ENCODE measurements at regions not wholly inside any gene's neighbourhood (a gene's known extent, or its start where the extent isn't known, plus 50 kb on each side); places are given as distances from the start of the nearest gene placed in this dataset.
"Not testable (repeated sequence)": the region's sequence is repeated elsewhere in the genome, so short reads cannot be mapped to it uniquely, and the experiment has no call there.

DNA sequence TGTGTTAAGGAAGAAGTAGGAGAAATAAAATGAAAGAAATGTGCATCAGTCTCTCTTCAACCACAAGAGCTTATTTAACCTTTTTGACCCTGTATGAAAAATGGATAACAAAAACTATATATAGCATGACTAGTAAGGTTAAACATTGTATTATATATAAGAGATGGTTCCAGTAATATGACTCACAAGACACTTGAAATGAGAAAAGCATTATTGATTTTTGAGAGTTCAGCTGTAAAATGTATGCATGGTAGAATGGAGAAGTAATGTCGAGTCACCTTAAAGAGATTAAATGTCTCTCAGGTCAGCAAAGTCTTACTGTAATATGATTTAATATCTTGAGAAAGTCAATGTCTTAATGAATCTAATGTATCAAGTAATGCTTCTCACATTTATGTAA, 860.9 kb downstream of the TAF11L14 start:
- Histone ChIP-seq H3K36me3 (replicated peaks) (no peaks in the 10 kb centered on the region), H3K4me1 (no peaks in the 10 kb centered on the region), H3K9me3 (no peaks in the 10 kb centered on the region), H3K4me3 (no peak overlapping the region), H3K27me3 (ENCODE audit: low read depth) (no peaks in the 10 kb centered on the region)
- no peak for DNase-seq (ENCODE audit: low spot score in 2 of 2)
- in situ Hi-C loops (cut with MboI; ENCODE audit: low sequenced_read_pairs), result no loop called here

DNA sequence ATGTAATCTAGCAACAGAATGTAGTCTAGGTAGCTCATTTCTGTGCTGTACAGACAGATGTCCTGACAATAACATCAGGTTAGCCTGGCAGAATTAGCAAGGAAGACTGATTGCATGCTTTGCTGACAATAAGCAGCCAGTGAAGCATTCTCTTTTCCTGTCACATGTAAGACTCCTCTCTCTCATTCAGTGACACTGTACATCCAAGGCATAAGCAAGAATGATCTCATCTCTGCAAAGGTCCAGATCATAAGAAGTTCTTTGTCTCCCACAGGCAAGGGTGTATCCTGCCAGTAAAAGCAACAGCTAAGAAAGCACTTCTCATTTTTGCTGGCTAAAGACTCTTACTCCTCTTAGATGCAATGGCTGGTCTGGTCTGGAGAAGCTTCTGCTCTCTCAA, 861.8 kb downstream of the TAF11L14 start:
- H3K4me1 ChIP-seq, result no peaks in the 10 kb centered on the region
- no peak for DNase-seq (ENCODE audit: low spot score in 2 of 2)
- no peak overlapping the region for H3K4me3 ChIP-seq
- H3K27me3 ChIP-seq (ENCODE audit: low read depth), result no peaks in the 10 kb centered on the region
- H3K9me3 ChIP-seq, result no peaks in the 10 kb centered on the region
- H3K36me3 ChIP-seq (replicated peaks), result no peaks in the 10 kb centered on the region
- in situ Hi-C loops (cut with MboI; ENCODE audit: low sequenced_read_pairs), result no loop called here

DNA sequence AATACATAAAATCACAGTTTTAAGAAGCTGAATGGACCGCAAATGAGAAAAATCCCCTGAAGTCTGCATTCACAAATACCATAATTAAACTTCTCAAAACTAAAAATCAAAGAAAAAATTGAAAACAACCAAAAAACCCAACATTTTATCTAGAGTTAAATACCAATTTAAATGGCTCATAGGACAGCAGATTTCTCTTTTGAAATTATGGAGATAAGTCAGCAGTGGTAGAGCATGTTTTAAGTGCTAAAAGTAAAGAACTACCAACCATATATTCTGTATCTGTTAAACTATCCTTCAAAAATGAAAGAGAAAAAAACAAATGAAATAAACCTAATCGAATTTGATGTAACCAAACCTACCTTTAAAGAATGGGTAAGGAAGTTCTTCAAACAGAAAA, 862.8 kb downstream of the TAF11L14 start:
- Histone ChIP-seq H3K9me3 (no peaks in the 10 kb centered on the region), H3K4me1 (no peaks in the 10 kb centered on the region), H3K36me3 (replicated peaks) (no peaks in the 10 kb centered on the region), H3K27me3 (ENCODE audit: low read depth) (no peaks in the 10 kb centered on the region), H3K4me3 (no peak overlapping the region)
- in situ Hi-C loops (cut with MboI; ENCODE audit: low sequenced_read_pairs), result no loop called here
- DNase-seq (ENCODE audit: low spot score in 2 of 2), result no peak

DNA sequence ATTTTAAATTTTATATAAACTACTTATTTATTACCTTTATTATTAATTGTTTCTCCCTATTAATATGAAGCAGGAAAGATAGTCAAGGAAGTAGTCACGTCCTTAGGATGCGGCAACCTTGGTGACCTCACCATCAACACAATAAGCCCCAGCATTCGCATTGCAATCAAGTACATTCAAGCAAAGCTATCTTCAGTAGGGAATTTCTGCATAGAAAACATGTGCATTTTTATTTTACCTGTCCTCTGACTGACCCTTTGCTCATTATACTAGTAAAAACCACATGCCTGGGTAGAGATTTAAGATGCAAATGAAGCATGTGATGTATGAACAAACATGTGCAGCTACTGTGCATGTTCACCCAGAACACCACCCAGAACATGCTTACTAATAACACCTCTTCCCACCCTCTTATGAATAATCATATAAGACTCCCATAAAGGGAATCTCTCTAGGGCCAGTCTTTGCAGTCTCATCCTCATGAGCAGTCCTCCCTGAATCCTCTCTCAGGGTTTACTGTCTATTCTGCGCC, 869.6 kb downstream of the TAF11L14 start:
- H3K4me1 ChIP-seq, result peaks cover 9% of the 10 kb centered on the region
- in situ Hi-C loops (cut with MboI; ENCODE audit: low sequenced_read_pairs), result no loop called here
- DNase-seq (ENCODE audit: low spot score in 2 of 2), result no peak
- no peaks in the 10 kb centered on the region for H3K27me3 ChIP-seq (ENCODE audit: low read depth)
- H3K36me3 ChIP-seq (replicated peaks), result no peaks in the 10 kb centered on the region
- no peak overlapping the region for H3K4me3 ChIP-seq
- H3K9me3 ChIP-seq, result no peaks in the 10 kb centered on the region

DNA sequence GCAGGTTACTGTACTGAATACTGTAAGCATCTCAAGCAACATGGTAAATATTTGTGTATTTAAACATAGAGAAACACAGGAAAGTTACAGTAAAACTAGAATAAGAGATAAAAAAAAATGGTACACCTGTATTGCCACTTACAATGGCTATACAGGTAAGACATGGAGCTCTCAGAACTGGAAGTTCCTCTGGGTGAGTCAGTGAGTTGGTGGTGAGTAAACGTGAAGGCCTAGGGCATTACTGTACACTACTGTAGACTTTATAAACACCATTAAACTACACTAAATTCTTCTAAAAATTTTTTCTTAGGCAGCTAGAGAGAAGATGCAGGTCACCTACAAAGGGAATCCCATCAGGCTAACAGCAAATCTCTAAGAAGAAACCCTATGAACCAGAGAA, 872.9 kb downstream of the TAF11L14 start:
- H3K27me3 ChIP-seq (ENCODE audit: low read depth), result no peaks in the 10 kb centered on the region
- DNase-seq (ENCODE audit: low spot score in 2 of 2), result no peak
- peaks cover 9% of the 10 kb centered on the region for H3K4me1 ChIP-seq
- no peaks in the 10 kb centered on the region for H3K9me3 ChIP-seq
- in situ Hi-C loops (cut with MboI; ENCODE audit: low sequenced_read_pairs), result no loop called here
- no peaks in the 10 kb centered on the region for H3K36me3 ChIP-seq (replicated peaks)
- H3K4me3 ChIP-seq, result no peak overlapping the region

DNA sequence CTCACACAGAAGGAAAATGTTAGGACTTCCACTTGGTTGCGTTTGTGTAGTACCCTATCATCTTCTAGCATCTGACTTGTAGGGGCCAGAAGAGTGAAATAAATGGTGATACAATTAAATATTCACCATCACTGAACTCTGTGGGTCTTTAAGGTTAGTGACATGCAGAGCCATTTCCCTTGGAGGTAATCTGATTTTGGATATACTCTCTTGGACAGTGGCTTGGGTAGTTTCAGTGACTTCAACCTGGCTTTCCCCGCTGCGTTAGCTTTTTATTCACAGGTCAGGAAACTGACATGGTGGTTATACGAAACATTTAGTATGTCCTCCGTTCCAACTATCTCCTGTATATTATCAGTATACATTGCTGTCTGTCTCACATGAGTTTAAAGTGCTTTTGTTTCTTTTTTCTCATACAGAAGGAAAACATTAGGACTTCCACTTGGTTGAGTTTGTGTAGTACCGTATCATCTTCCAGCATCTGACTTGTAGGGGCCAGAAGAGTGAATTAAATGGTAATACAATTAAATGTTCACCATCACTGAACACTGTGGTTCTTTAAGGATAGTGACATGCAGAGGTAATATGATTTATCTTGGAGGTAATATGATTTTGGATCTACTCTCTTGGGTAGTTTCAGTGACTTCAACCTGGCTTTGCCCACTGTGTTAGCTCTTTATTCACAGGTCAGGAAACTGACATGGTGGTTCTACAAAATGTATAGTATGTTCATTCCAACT, 883.6 kb downstream of the TAF11L14 start:
- no peaks in the 10 kb centered on the region for H3K36me3 ChIP-seq (replicated peaks)
- DNase-seq (ENCODE audit: low spot score in 2 of 2), result no peak
- H3K4me3 ChIP-seq, result no peak overlapping the region
- H3K27me3 ChIP-seq (ENCODE audit: low read depth), result no peaks in the 10 kb centered on the region
- H3K9me3 ChIP-seq, result no peaks in the 10 kb centered on the region
- H3K4me1 ChIP-seq, result no peaks in the 10 kb centered on the region
- in situ Hi-C loops (cut with MboI; ENCODE audit: low sequenced_read_pairs), result no loop called here

DNA sequence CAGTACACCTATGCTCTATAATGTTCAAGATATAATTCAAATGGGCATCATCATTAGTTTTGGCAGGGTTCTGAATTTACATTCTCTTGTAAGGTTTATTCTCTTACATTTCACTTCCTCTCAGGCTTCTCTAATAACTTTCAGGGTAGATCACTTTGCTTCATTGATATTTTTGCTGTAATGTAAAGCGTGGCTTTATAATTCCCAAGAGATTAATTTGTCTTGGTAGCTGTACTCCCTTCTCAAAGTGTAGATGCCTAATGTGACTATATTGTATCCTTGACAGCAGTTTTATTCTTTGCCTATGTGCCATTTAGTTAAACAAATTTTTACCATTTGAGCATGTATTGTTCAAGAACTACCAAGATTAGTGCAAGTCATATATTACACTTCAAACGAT, 889.1 kb downstream of the TAF11L14 start:
- in situ Hi-C loops (cut with MboI; ENCODE audit: low sequenced_read_pairs), result no loop called here

DNA sequence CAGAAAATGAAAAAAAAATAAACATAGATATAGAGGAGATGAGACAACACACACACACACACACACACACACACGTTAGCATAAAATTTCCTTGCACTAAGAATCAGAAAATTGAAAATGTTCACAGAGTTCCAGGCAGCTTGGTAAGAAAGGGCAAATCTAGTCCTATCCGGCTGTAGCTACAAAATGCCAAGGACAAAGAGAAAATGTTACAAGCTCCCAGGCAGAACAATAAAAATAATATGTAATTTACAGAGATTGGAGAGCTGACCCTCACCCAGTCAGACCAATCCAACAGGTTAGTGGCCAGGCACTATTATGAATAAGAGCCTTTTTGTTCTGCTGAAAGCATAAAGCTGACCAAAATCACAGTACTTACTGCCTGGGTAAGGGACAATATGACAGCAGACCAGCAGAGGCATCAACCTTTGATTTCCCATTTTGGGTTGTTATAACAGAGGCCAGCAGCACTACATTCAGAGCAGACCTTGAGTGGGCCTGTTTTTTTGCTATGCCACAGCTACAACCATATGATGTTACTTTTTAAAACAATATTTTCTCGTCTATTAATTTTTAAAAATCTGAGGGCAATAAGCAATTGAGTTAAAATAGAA, 892.6 kb downstream of the TAF11L14 start:
- H3K4me3 ChIP-seq, result no peak overlapping the region
- in situ Hi-C loops (cut with MboI; ENCODE audit: low sequenced_read_pairs), result no loop called here
- no peaks in the 10 kb centered on the region for H3K27me3 ChIP-seq (ENCODE audit: low read depth)
- no peak for DNase-seq (ENCODE audit: low spot score in 2 of 2)
- no peaks in the 10 kb centered on the region for H3K9me3 ChIP-seq
- H3K36me3 ChIP-seq (replicated peaks), result no peaks in the 10 kb centered on the region
- peaks cover 5% of the 10 kb centered on the region; the same call in 1 of the 2 replicates for H3K4me1 ChIP-seq

More for the DNA sequence above, 889.1 kb downstream of the TAF11L14 start:
- no peaks in the 10 kb centered on the region for H3K27me3 ChIP-seq (ENCODE audit: low read depth)
- H3K4me3 ChIP-seq, result no peak overlapping the region
- no peaks in the 10 kb centered on the region for H3K9me3 ChIP-seq
- H3K36me3 ChIP-seq (replicated peaks), result no peaks in the 10 kb centered on the region
- DNase-seq (ENCODE audit: low spot score in 2 of 2), result no peak
- no peaks in the 10 kb centered on the region for H3K4me1 ChIP-seq

DNA sequence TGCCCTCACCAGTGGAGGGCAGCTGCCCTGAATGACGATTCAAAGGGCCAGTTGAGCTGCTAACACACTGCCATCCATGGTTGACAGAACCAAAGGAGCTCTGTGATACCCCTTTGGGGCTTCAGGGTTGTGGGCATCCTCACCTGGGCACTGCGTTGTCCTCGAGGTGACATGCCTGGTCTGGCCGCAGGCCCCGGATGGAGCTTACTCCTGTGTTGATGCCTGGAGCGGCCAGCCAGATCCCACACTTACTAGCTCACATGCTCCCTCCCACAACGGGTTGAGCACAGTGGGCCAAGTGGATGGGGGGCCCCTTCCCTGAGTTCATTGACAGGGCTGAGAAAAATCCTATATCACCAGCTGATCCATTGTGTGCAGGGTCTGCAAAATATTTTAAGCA, 898.9 kb downstream of the TAF11L14 start:
- H3K36me3 ChIP-seq (replicated peaks), result no peaks in the 10 kb centered on the region
- no peak overlapping the region for H3K4me3 ChIP-seq
- in situ Hi-C loops (cut with MboI; ENCODE audit: low sequenced_read_pairs), result no loop called here

DNA sequence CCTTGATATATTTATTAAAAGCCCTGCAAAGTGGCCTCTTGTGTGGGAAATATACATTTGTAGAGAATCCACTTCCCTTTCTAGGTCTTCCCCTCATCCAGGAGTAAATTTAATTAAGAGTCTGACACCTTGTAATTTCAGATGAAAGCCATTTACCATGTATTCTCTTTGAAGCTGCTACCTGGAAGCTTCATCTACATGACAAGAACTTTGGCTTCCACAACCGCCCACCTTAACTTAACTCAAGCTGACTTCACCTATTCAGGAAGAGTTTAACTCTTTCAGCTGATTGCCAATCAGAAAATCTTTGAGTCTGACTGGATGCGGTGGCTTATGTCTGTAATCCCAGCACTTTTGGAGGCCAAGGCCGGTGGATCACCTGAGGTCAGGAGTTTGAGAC, 899.9 kb downstream of the TAF11L14 start:
- in situ Hi-C loops (cut with MboI; ENCODE audit: low sequenced_read_pairs), result no loop called here
- Histone ChIP-seq H3K36me3 (replicated peaks) (no peaks in the 10 kb centered on the region), H3K4me3 (no peak overlapping the region), H3K9me3 (no peaks in the 10 kb centered on the region), H3K27me3 (ENCODE audit: low read depth) (no peaks in the 10 kb centered on the region), H3K4me1 (peaks cover 5% of the 10 kb centered on the region; the same call in 1 of the 2 replicates)
- no peak for DNase-seq (ENCODE audit: low spot score in 2 of 2)

More for the DNA sequence above, 898.9 kb downstream of the TAF11L14 start:
- DNase-seq (ENCODE audit: low spot score in 2 of 2), result no peak
- Histone ChIP-seq H3K27me3 (ENCODE audit: low read depth) (no peaks in the 10 kb centered on the region), H3K4me1 (peaks cover 5% of the 10 kb centered on the region; the same call in 1 of the 2 replicates), H3K9me3 (no peaks in the 10 kb centered on the region)

DNA sequence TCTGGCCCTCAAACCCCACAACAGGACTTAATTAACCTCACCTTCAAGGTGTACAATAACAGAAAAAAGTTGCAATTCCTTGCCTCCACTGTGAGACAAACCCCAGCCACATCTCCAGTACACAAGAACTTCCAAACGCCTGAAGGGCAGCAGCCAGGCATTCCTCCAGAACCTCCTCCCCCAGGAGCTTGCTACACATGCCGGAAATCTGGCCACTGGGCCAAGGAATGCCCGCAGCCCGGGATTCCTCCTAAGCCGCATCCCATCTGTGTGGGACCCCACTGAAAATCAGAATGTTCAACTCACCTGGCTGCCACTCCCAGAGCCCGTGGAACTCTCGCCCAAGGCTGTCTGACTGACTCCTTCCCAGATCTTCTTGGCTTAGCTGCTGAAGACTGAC, 901.5 kb downstream of the TAF11L14 start:
- in situ Hi-C loops (cut with MboI; ENCODE audit: low sequenced_read_pairs); DNase-seq (ENCODE audit: low spot score in 2 of 2); H3K27me3 ChIP-seq (ENCODE audit: low read depth); H3K4me3 ChIP-seq; H3K4me1 ChIP-seq; H3K9me3 ChIP-seq; H3K36me3 ChIP-seq (replicated peaks): not testable (repeated sequence)

DNA sequence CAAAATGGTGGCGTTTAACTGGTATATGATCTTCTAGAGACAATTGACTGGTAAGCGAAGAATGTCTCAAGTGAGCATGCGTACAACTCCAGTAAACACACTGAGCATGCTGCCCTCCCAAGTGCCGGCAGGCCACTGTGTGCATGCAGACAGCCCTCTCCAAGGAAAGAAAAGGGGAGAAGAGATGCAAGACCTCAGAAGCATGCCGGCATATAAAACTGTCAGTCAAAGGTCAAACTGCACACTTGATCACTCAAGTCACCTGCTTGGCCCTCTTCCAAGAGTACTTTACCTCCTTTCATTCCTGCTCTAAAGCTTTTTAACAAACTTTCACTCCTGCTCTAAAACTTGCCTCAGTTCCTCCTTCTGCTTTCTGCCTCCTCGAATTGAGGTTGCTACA, 910.2 kb downstream of the TAF11L14 start:
- no peaks in the 10 kb centered on the region for H3K9me3 ChIP-seq
- peaks cover 5% of the 10 kb centered on the region; the same call in 1 of the 2 replicates for H3K4me1 ChIP-seq
- no peak for DNase-seq (ENCODE audit: low spot score in 2 of 2)
- in situ Hi-C loops (cut with MboI; ENCODE audit: low sequenced_read_pairs), result no loop called here
- no peaks in the 10 kb centered on the region for H3K36me3 ChIP-seq (replicated peaks)
- no peaks in the 10 kb centered on the region for H3K27me3 ChIP-seq (ENCODE audit: low read depth)
- no peak overlapping the region for H3K4me3 ChIP-seq

DNA sequence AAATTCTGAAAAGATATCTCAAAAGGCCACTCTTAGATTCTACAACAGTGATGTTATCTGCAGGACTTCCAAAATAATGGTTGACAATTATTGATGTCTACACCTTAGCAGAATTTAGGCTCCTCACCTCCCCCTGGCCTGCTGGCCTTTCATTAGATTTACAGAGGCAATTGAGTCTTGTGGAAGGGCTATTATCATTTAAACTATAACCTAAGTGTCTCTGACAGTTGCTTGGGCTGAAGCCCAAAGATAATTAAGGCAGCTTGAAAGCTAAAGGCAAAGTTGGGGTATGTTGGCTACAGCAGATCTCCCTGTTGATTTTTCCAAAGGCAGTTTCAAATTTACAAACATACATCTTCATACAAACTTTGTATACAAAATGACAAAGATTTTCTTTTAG, 912.3 kb downstream of the TAF11L14 start:
- Histone ChIP-seq H3K4me1 (peaks cover 5% of the 10 kb centered on the region; the same call in 1 of the 2 replicates), H3K36me3 (replicated peaks) (no peaks in the 10 kb centered on the region), H3K27me3 (ENCODE audit: low read depth) (no peaks in the 10 kb centered on the region), H3K4me3 (no peak overlapping the region), H3K9me3 (no peaks in the 10 kb centered on the region)
- DNase-seq (ENCODE audit: low spot score in 2 of 2), result no peak
- in situ Hi-C loops (cut with MboI; ENCODE audit: low sequenced_read_pairs), result no loop called here

DNA sequence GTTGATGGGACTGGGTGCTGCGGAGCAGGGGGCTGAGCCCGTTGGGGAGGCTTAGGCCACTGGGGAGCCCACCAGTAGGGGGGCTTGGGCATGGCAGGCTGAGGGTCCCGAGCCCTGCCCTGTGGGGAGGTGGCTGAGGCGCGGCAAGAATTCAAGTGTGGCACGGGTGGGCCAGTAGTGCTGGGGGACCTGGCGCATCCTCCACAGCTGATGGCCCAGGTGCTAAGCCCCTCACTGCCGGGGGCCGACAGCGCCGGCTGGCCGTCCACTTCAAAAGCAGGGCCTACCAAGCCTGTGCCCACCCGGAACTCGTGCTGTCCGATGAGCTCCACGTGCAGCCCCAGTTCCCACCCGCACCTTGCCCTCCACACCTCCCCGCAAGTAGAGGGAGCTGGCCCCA, 917.5 kb downstream of the TAF11L14 start:
- Histone ChIP-seq H3K4me1 (peaks cover 2% of the 10 kb centered on the region; the same call in 1 of the 2 replicates), H3K36me3 (replicated peaks) (no peaks in the 10 kb centered on the region)
- in situ Hi-C loops (cut with MboI; ENCODE audit: low sequenced_read_pairs), result no loop called here

More for the DNA sequence above, 917.5 kb downstream of the TAF11L14 start:
- H3K27me3 ChIP-seq (ENCODE audit: low read depth), result no peaks in the 10 kb centered on the region
- no peak overlapping the region for H3K4me3 ChIP-seq
- H3K9me3 ChIP-seq, result no peaks in the 10 kb centered on the region
- DNase-seq (ENCODE audit: low spot score in 2 of 2), result no peak

Data from HAP-1 (cell line).